ENCODE measurements at regions not wholly inside any gene's neighbourhood (a gene's known extent, or its start where the extent isn't known, plus 50 kb on each side); places are given as distances from the start of the nearest gene placed in this dataset.
"Not testable (repeated sequence)": the region's sequence is repeated elsewhere in the genome, so short reads cannot be mapped to it uniquely, and the experiment has no call there.

DNA sequence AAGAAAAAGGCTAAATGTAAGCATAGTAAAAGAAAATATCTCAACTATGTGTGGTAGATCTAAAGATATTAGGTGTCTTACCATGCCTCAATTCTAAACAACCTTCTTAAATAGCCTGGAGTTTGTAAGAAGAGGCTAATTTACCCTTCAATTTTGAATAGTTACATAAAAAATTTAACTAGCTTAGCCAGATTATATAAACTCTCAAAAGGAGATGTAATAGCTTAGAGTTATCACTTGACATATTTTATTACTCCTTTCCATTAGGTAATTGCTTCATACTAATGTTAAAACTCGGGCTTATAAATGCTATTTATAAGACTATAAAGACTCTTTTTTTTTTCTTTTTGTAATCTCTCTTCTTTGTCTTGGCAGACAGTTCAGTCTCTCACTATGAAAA, 297.5 kb upstream of the PABPC4L start:
- Histone ChIP-seq H3K27ac (no peak overlapping the region), H3K27me3 (no peaks in the 10 kb centered on the region), H3K4me1 (no peaks in the 10 kb centered on the region), H3K4me3 (no peak overlapping the region), H3K36me3 (no peaks in the 10 kb centered on the region), H3K9me3 (no peaks in the 10 kb centered on the region)
- no peak for ATAC-seq
- TF ChIP-seq, protein P1, sequence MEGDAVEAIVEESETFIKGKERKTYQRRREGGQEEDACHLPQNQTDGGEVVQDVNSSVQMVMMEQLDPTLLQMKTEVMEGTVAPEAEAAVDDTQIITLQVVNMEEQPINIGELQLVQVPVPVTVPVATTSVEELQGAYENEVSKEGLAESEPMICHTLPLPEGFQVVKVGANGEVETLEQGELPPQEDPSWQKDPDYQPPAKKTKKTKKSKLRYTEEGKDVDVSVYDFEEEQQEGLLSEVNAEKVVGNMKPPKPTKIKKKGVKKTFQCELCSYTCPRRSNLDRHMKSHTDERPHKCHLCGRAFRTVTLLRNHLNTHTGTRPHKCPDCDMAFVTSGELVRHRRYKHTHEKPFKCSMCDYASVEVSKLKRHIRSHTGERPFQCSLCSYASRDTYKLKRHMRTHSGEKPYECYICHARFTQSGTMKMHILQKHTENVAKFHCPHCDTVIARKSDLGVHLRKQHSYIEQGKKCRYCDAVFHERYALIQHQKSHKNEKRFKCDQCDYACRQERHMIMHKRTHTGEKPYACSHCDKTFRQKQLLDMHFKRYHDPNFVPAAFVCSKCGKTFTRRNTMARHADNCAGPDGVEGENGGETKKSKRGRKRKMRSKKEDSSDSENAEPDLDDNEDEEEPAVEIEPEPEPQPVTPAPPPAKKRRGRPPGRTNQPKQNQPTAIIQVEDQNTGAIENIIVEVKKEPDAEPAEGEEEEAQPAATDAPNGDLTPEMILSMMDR (IDR thresholded peaks at IDR 0.05): no peak
- no peak for DNase-seq
- intact Hi-C loops (cut with DNase I): no loop called here
- no peak for FAIRE-seq
- 39 to 54% methylated on average over 1 of the region's 1 CpG for WGBS, 2 donors

DNA sequence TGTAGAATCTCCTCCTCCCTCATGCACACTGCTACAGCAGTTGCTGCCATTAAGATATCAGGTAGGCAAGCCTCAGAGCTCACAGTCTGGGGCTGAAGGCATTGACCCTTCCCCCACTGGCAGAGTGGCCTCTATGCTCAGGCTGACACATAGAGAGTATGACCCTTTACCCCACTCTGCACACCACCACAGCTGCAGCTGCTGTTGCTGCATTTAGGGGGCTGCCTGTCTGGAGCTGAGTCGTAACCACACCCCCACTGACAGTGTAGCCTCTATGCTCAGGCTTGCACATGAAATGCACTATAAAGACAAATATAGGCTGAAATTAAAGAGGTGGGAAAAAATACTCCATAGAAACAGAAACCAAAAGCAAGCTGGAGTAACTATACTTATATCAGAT, 289.3 kb upstream of the PABPC4L start:
- Histone ChIP-seq H3K27ac (no peak overlapping the region), H3K36me3 (no peaks in the 10 kb centered on the region), H3K9me3 (no peaks in the 10 kb centered on the region), H3K27me3 (no peaks in the 10 kb centered on the region), H3K4me3 (no peak overlapping the region), H3K4me1 (no peaks in the 10 kb centered on the region)
- intact Hi-C loops (cut with DNase I): no loop called here
- 62 to 80% methylated on average over 1 of the region's 1 CpG for WGBS, 2 donors
- TF ChIP-seq, protein P1 (IDR thresholded peaks at IDR 0.05): no peak
- no peak for ATAC-seq
- FAIRE-seq: no peak
- no peak for DNase-seq

DNA sequence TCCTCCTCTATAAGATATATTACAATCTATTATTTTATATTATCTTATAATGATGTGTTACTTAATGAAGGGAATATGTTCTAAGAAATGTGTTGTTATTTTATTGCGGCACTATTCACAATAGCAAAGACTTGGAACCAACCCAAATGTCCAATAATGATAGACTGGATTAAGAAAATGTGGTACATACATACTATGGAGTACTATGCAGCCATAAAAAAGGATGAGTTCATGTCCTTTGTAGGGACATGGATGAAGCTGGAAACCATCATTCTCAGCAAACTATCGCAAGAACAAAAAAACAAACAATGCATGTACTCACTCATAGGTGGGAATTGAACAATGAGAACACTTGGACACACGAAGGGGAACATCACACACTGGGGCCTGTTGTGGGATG, 281.9 kb upstream of the PABPC4L start:
- H3K27ac ChIP-seq; ATAC-seq; H3K4me3 ChIP-seq; FAIRE-seq; H3K36me3 ChIP-seq; H3K27me3 ChIP-seq; H3K9me3 ChIP-seq; DNase-seq; H3K4me1 ChIP-seq; intact Hi-C loops (cut with DNase I): not testable (repeated sequence)
- 86 to 90% methylated on average over 3 of the region's 3 CpGs for WGBS, 2 donors

DNA sequence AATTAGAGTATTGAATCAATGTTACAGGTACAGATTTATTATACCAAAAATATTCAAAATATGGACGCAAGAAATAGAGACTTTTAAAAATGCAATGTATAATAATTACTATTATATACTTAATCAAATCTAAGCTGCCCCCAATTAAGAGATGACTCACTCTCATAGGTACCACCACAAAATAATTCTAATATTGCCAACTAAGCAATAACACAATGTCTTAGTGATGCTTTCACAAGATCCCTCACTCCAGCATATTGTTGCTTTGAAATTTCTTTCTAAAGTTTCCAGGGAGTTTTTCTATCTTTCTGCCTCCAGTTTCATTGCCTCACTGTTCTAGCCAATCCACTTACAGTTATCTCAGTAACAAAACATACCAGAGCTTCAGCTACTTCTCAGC, 270.0 kb upstream of the PABPC4L start:
- ATAC-seq (no peak), FAIRE-seq (no peak), DNase-seq (no peak)
- no peaks in the 10 kb centered on the region for H3K27me3 ChIP-seq
- TF ChIP-seq, protein P1 (IDR thresholded peaks at IDR 0.05): no peak
- H3K27ac ChIP-seq: no peak overlapping the region
- no peaks in the 10 kb centered on the region for H3K9me3 ChIP-seq
- H3K4me1 ChIP-seq: no peaks in the 10 kb centered on the region
- 82 to 90% methylated on average over 1 of the region's 1 CpG for WGBS, 2 donors
- intact Hi-C loops (cut with DNase I): no loop called here
- no peaks in the 10 kb centered on the region for H3K36me3 ChIP-seq
- H3K4me3 ChIP-seq: no peak overlapping the region

DNA sequence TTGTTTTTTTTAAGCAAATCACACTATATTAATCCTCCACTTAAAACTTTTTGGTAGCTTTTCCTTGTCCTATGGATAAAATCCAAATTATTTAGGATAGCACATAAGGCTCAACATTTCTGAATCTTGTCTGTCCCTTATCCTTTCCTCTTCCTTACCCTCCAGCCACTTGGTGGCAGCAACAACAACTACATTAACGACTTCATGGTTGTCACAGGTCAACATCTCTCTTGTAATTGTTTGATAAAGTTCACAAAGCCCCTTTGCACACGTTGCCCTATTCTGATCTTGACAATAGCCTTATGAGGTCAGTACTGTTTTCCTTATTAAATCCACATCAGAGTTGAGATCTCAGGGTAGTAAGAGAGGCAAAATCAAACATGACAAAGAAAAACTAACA, 269.0 kb upstream of the PABPC4L start:
- TF ChIP-seq, protein P1 (IDR thresholded peaks at IDR 0.05): peak in 2 of 4 donors; percentile 30 to 33

DNA sequence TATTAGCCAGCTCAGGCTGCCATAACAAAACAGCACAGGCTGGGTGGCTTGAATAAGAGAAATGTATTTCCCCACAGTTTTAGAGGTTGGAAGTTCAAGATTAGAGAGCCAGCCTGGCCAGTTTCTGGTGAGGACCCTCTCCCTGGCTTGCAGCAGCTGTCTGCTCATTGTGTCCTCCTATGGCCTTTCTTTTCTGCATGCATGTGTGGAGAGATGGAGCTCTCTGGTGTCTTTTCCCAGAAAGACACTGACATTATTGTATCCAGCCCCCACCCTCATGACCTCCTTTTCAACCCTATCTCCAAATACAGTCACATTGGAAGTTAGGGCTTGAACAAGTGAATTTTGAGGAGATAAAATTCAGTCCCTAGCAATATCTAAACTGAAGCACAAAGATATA, 263.8 kb upstream of the PABPC4L start:
- intact Hi-C loops (cut with DNase I): no loop called here
- ATAC-seq (no peak), DNase-seq (no peak), FAIRE-seq (no peak)
- no peaks in the 10 kb centered on the region for H3K4me1 ChIP-seq
- H3K4me3 ChIP-seq: no peak overlapping the region
- no peaks in the 10 kb centered on the region for H3K36me3 ChIP-seq
- TF ChIP-seq, protein P1 (IDR thresholded peaks at IDR 0.05): no peak
- no peak overlapping the region for H3K27ac ChIP-seq
- no peaks in the 10 kb centered on the region for H3K9me3 ChIP-seq
- H3K27me3 ChIP-seq: no peaks in the 10 kb centered on the region

More for the DNA sequence above, 269.0 kb upstream of the PABPC4L start:
- peak in 3 of 6 donors; percentile 2 to 37 (median 14) for DNase-seq
- intact Hi-C loops (cut with DNase I): no loop called here
- Histone ChIP-seq H3K9me3 (no peaks in the 10 kb centered on the region), H3K27me3 (no peaks in the 10 kb centered on the region), H3K4me3 (no peak overlapping the region), H3K36me3 (no peaks in the 10 kb centered on the region), H3K27ac (no peak overlapping the region), H3K4me1 (no peaks in the 10 kb centered on the region)
- FAIRE-seq: no peak
- ATAC-seq: peak in 3 of 4 donors; percentile 49 to 75 (median 64)
- WGBS, 2 donors: 3 to 6% methylated on average over 2 of the region's 2 CpGs

Measured in pancreas (tissue), 10 donors.